Gastrocnemius medialis (tissue), 4 donors: ENCODE measurements at regions not wholly inside any gene's neighbourhood (a gene's known extent, or its start where the extent isn't known, plus 50 kb on each side); places are given as distances from the start of the nearest gene placed in this dataset.

ENCODE experiments used
- ATAC-seq, 2 donors: fragments of 150-250 bp; one replicate each; pipeline ENCODE4 v1.9.1; 2016
- DNase-seq, 2 donors: peaks; one replicate each; pipeline ENCODE4 v3.0.0-alpha.2; 2019
- H3K27ac ChIP-seq, 4 donors: fragments of 200-600 bp; sonication (generic); 1 replicate in 1 of 4; 2 replicates in 3 of 4; pipeline ENCODE4 v1.5.1; 2016 to 2018; ENCODE audit warnings: mild to moderate bottlenecking in 2 of 4, moderate library complexity in 1 of 4
- H3K27me3 ChIP-seq, 3 donors: fragments of 200-600 bp; sonication (generic) in 2 of 3; 1 replicate in 1 of 3; 2 replicates in 2 of 3; pipeline versions ENCODE4 v1.5.1 to v1.6.0; 2016 to 2019; ENCODE audit warnings: mild to moderate bottlenecking in 1 of 3, moderate library complexity in 1 of 3
- H3K36me3 ChIP-seq, 2 donors: fragments of 200-600 bp; sonication (generic) in 1 of 2; one replicate each; pipeline ENCODE4 v1.5.1; 2017 to 2018
- H3K4me1 ChIP-seq, 2 donors: fragments of 200-600 bp; sonication (generic) in 1 of 2; one replicate each; pipeline ENCODE4 v1.5.1; 2016 to 2017; ENCODE audit warnings: mild to moderate bottlenecking in 2 of 2
- H3K4me3 ChIP-seq, 4 donors: fragments of 200-600 bp; sonication (generic) in 3 of 4; 1 replicate in 1 of 4; 2 replicates in 3 of 4; pipeline ENCODE4 v1.5.1; 2016 to 2019; ENCODE audit warnings: mild to moderate bottlenecking in 2 of 4
- H3K9me3 ChIP-seq, 3 donors: fragments of 200-600 bp; sonication (generic) in 2 of 3; 1 replicate in 1 of 3; 2 replicates in 2 of 3; pipeline ENCODE4 v1.5.1; 2016 to 2019
- CTCF ChIP-seq, 5 experiments: fragments of 450-650 bp in 3 of 5; fragments of 200-600 bp in 2 of 5; sonication (generic) in 2 of 5; IDR thresholded peaks in 4 of 5; conservative IDR thresholded peaks in 1 of 5; 1 replicate in 4 of 5; 2 replicates in 1 of 5; pipeline ENCODE4 v1.5.1; 2016 to 2019; ENCODE audit warnings: antibody characterized with exemption in 5 of 5, mild to moderate bottlenecking in 3 of 5, moderate library complexity in 3 of 5
- POLR2A ChIP-seq, 2 donors: fragments of 450-650 bp; IDR thresholded peaks; one replicate each; pipeline ENCODE4 v1.6.1; 2017; ENCODE audit warnings: antibody characterized with exemption in 2 of 2, mild to moderate bottlenecking in 2 of 2, moderate library complexity in 2 of 2
- in situ Hi-C, 4 donors: fragments of 200-750 bp; cut with MboI; loops; one replicate each; pipeline versions ENCODE4 v1.15.0 to v1.8.0; 2017; ENCODE audit warnings: low sequenced_read_pairs in 4 of 4
- intact Hi-C: fragments of 100-400 bp; cut with DNase I; formaldehyde crosslinking; loops from one replicate; pipeline ENCODE4 v1.15.1; 2023; ENCODE audit warnings: low total_unique reads

GRCh38 chr3:193857996-193858395, 265.0 kb downstream of the OPA1 start:
- in situ Hi-C loops (no loop called here), intact Hi-C loops (no loop called here)
- Histone ChIP-seq H3K4me1 (peaks cover 0 to 20% of the 10 kb centered on the region in 2 donors), H3K4me3 (no peak overlapping the region), H3K27ac (peak overlapping the region in 1 of 4 donors; percentile 38), H3K36me3 (no peaks in the 10 kb centered on the region), H3K9me3 (no peaks in the 10 kb centered on the region), H3K27me3 (no peaks in the 10 kb centered on the region)
- DNase-seq (peak; percentile 57 to 62), ATAC-seq (peak; percentile 80 to 83)
- TF ChIP-seq POLR2A (IDR thresholded peaks at IDR 0.05) (no peak), CTCF (IDR thresholded peaks at IDR 0.05 in 4 of 5, conservative IDR thresholded peaks at IDR 0.05 in 1 of 5) (no peak)

- no peak overlapping the region for H3K27ac ChIP-seq
- no peaks in the 10 kb centered on the region for H3K27me3 ChIP-seq
- H3K4me1 ChIP-seq = peaks cover 2 to 32% of the 10 kb centered on the region in 2 donors
- ATAC-seq (no peak), DNase-seq (no peak)
- H3K9me3 ChIP-seq = no peaks in the 10 kb centered on the region
- in situ Hi-C loops = no loop called here
- H3K36me3 ChIP-seq = no peaks in the 10 kb centered on the region
- intact Hi-C loops = no loop called here
- H3K4me3 ChIP-seq = no peak overlapping the region
- no peak for TF ChIP-seq POLR2A (IDR thresholded peaks at IDR 0.05)
- TF ChIP-seq CTCF (IDR thresholded peaks at IDR 0.05 in 4 of 5, conservative IDR thresholded peaks at IDR 0.05 in 1 of 5) = no peak
These were observed 266.2 kb downstream of the OPA1 start for GRCh38 chr3:193859195-193859594.

GRCh38 chr3:193861012-193861411, 268.0 kb downstream of the OPA1 start:
- Histone ChIP-seq H3K27me3 (no peaks in the 10 kb centered on the region), H3K36me3 (no peaks in the 10 kb centered on the region), H3K4me1 (peaks cover 6 to 40% of the 10 kb centered on the region in 2 donors), H3K9me3 (no peaks in the 10 kb centered on the region), H3K27ac (no peak overlapping the region), H3K4me3 (no peak overlapping the region)
- in situ Hi-C loops = no loop called here
- no peak for DNase-seq
- intact Hi-C loops = no loop called here
- TF ChIP-seq CTCF (IDR thresholded peaks at IDR 0.05 in 4 of 5, conservative IDR thresholded peaks at IDR 0.05 in 1 of 5) (no peak), POLR2A (IDR thresholded peaks at IDR 0.05) (no peak)
- ATAC-seq = no peak

GRCh38 chr3:193862843-193863242, 269.8 kb downstream of the OPA1 start:
- Histone ChIP-seq H3K4me1 (peaks cover 6 to 40% of the 10 kb centered on the region in 2 donors), H3K36me3 (no peaks in the 10 kb centered on the region), H3K4me3 (no peak overlapping the region), H3K9me3 (no peaks in the 10 kb centered on the region), H3K27ac (peak overlapping the region; percentile 49 to 66 (median 62)), H3K27me3 (no peaks in the 10 kb centered on the region)
- DNase-seq (no peak), ATAC-seq (no peak)
- TF ChIP-seq CTCF (IDR thresholded peaks at IDR 0.05 in 4 of 5, conservative IDR thresholded peaks at IDR 0.05 in 1 of 5) (no peak), POLR2A (IDR thresholded peaks at IDR 0.05) (no peak)
- in situ Hi-C loops (no loop called here), intact Hi-C loops (no loop called here)
